ENCODE measurements at regions not wholly inside any gene's neighbourhood (a gene's known extent, or its start where the extent isn't known, plus 50 kb on each side); places are given as distances from the start of the nearest gene placed in this dataset.

GRCh38 chr16:7216719-7217118 is 115.9 kb upstream of the RBFOX1 start:
- no peaks in the 10 kb centered on the region for H3K27me3 ChIP-seq (replicated peaks in 1 of 7)
- no peak overlapping the region for H3K4me3 ChIP-seq
- no peak for DNase-seq
- H3K9me3 ChIP-seq, result peaks cover 0 to 23% (median 5%) of the 10 kb centered on the region in 8 donors
- no peaks in the 10 kb centered on the region for H3K36me3 ChIP-seq
- intact Hi-C loops (cut with DNase I; ENCODE audit: low total_unique reads), result no loop called here
- H3K27ac ChIP-seq, result no peak overlapping the region
- H3K4me1 ChIP-seq, result no peaks in the 10 kb centered on the region
- TF ChIP-seq POLR2AphosphoS5 (IDR thresholded peaks at IDR 0.05), result no peak
- TF ChIP-seq CTCF (IDR thresholded peaks at IDR 0.05 in 8 of 11, conservative IDR thresholded peaks at IDR 0.05 in 3 of 11), result no peak
- no peak for TF ChIP-seq POLR2A (IDR thresholded peaks at IDR 0.05)

- Histone ChIP-seq H3K4me3 (no peak overlapping the region), H3K4me1 (no peaks in the 10 kb centered on the region), H3K9me3 (peaks cover 0 to 34% (median 7%) of the 10 kb centered on the region in 8 donors), H3K36me3 (no peaks in the 10 kb centered on the region), H3K27me3 (replicated peaks in 1 of 7) (no peaks in the 10 kb centered on the region), H3K27ac (no peak overlapping the region)
- WGBS, 5 donors, result 70 to 80% (median 73%) methylated on average over 9 of the region's 9 CpGs
- DNase-seq, result no peak
- intact Hi-C loops (cut with DNase I; ENCODE audit: low total_unique reads), result no loop called here
- TF ChIP-seq CTCF (IDR thresholded peaks at IDR 0.05 in 8 of 11, conservative IDR thresholded peaks at IDR 0.05 in 3 of 11) (no peak), POLR2AphosphoS5 (IDR thresholded peaks at IDR 0.05) (no peak), POLR2A (IDR thresholded peaks at IDR 0.05) (no peak)
Observed at GRCh38 chr16:7211781-7212180, 120.9 kb upstream of the RBFOX1 start.

- no peak overlapping the region for H3K27ac ChIP-seq
- H3K4me1 ChIP-seq, result no peaks in the 10 kb centered on the region
- peaks cover 0 to 27% (median 6%) of the 10 kb centered on the region in 8 donors for H3K9me3 ChIP-seq
- intact Hi-C loops (cut with DNase I; ENCODE audit: low total_unique reads), result no loop called here
- no peak for DNase-seq
- TF ChIP-seq CTCF (IDR thresholded peaks at IDR 0.05 in 8 of 11, conservative IDR thresholded peaks at IDR 0.05 in 3 of 11) (no peak), POLR2AphosphoS5 (IDR thresholded peaks at IDR 0.05) (no peak), POLR2A (IDR thresholded peaks at IDR 0.05) (no peak)
- H3K36me3 ChIP-seq, result no peaks in the 10 kb centered on the region
- 80 to 86% (median 84%) methylated on average over 3 of the region's 3 CpGs for WGBS, 5 donors
- no peak overlapping the region for H3K4me3 ChIP-seq
- no peaks in the 10 kb centered on the region for H3K27me3 ChIP-seq (replicated peaks in 1 of 7)
Observed at GRCh38 chr16:7209598-7209997, 123.0 kb upstream of the RBFOX1 start.

- Histone ChIP-seq H3K36me3 (no peaks in the 10 kb centered on the region), H3K4me1 (no peaks in the 10 kb centered on the region), H3K9me3 (peaks cover 0 to 15% (median under 1%) of the 10 kb centered on the region in 8 donors), H3K4me3 (no peak overlapping the region), H3K27ac (no peak overlapping the region), H3K27me3 (replicated peaks in 1 of 7) (no peaks in the 10 kb centered on the region)
- intact Hi-C loops (cut with DNase I; ENCODE audit: low total_unique reads), result no loop called here
- TF ChIP-seq CTCF (IDR thresholded peaks at IDR 0.05 in 8 of 11, conservative IDR thresholded peaks at IDR 0.05 in 3 of 11), result no peak
- no peak for TF ChIP-seq POLR2A (IDR thresholded peaks at IDR 0.05)
- no peak for TF ChIP-seq POLR2AphosphoS5 (IDR thresholded peaks at IDR 0.05)
- DNase-seq, result no peak
- 49 to 60% (median 55%) methylated on average over 4 of the region's 4 CpGs for WGBS, 5 donors
Observed at GRCh38 chr16:7206469-7206868, 126.2 kb upstream of the RBFOX1 start.
